Left colon (tissue), 2 donors: ENCODE measurements at regions not wholly inside any gene's neighbourhood (a gene's known extent, or its start where the extent isn't known, plus 50 kb on each side); places are given as distances from the start of the nearest gene placed in this dataset.
"Not testable (repeated sequence)": the region's sequence is repeated elsewhere in the genome, so short reads cannot be mapped to it uniquely, and the experiment has no call there.

ENCODE experiments used
- ATAC-seq: fragments of 200-7000 bp; cut with Tn5 transposase; one replicate; pipeline ENCODE4 v1.9.1; 2020; ENCODE audit warnings: mild to moderate bottlenecking, moderate library complexity
- DNase-seq, 2 donors: peaks; one replicate each; pipeline ENCODE4 v3.0.0-alpha.2; 2020
- intact Hi-C, 2 donors: fragments of 100-400 bp; cut with DNase I in 1 of 2; cut with micrococcal nuclease in 1 of 2; formaldehyde crosslinking; loops; one replicate each; pipeline versions ENCODE4 v1.11.2 to v1.14.0; 2022; cut with DNase I, micrococcal nuclease
- donor health status: DM: no; HTN: no; CAD: no.
- donor health status: DM: yes; HTN: yes; CAD: no.

DNA sequence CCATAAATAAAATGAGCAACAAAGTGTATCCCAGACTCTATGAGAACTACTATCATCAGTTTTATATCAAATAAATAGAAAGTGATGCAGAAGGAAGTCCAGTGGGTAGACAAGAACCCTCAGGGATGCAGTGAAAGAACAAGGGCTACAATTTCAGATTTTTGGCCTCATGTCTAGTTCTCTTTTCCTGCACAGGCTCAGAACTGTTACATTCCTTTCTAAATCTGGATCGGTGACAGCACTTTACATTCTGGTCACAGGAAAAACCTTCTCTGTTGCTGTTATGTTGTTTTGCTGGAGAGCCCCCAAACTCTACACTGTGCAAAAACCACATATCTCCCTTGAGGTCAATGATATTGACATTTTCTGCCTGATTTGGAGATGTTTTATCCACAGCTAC lies 108.8 kb upstream of the ANO5 start:
- no peak for ATAC-seq
- no peak for DNase-seq
- intact Hi-C loops, result no loop called here

DNA sequence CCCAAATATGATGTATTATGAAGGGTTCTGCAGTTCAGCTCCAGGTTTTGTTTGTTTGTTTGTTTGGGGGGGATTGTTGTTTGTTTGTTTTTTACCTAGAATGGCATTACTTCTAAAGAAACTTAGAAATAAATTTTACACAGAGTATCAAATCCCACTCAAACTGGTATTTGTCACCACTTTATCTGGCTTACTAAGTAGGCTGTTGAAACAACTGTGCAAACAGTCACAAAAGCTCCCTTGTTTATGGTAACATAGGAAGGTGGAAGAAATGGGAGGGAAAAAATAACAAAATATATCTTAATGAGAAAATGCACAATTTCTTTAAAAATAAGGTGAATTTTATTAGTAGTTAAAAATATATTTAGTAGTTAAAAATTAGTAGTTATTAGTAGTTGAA lies 108.3 kb upstream of the ANO5 start:
- ATAC-seq (no peak), DNase-seq (no peak)
- intact Hi-C loops, result no loop called here

DNA sequence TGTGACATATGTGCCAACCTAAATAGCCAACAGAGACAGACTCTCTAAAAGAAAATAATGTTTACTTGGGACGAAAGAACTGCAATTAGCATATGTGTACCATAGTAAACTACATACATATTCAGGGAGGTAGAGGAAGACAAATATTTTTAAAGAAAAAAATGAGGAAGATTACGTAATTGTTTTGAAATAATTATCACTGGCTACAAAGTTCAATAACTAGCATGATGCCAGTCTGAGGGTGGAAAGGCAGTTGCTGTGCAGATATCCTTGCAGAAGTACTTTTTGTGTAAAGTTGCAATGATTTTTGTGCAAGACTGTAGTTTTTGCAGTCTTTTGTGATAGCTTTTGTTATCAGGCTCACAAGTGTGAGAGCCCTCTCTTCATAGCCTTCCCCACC lies 103.3 kb upstream of the ANO5 start:
- no peak for ATAC-seq
- no peak for DNase-seq
- intact Hi-C loops, result no loop called here

DNA sequence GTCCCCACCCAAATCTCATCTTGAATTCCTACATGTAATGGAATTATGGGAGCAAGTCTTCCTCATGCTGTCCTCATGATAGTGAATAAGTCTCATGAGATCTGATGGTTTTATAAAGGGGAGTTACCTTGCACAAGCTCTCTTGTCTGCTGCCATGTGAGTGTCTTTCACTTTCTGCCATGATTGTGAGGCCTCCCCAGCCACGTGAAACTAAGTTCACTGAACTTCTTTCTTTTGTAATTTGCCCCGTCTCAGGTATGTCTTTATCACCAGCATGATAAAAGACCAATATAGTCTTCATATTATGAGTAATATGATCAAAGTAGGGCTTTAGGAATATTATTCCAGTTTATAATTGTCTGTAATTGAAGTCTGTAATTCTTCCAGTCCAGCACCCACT lies 86.3 kb upstream of the ANO5 start:
- ATAC-seq (no peak), DNase-seq (no peak)

DNA sequence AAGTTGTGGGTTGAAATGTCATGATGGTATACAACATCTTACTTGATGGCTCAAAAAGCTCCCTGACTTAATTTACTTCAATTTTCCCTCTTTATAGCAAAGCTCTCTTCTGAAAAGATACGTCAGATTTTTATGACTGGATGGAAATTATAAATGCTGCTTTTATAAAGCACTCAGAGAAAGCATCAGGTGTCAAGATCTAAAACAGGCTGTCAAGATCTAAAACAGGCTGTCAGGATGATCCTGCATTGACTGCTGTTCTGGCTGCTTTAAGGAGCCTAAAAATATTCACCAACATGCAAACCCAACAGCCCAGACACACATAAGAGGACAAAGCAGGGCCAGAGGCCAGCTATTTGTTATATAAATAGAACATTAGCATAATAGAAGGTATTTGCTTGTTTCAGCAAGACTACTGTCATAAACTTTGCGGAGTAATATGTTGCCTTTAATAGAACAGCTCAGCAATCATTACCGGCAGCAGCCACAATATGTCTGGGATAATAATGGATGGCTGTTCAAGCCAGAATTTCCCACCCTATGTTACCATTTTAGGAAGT lies 77.3 kb upstream of the ANO5 start:
- DNase-seq, result no peak
- no peak for ATAC-seq
- intact Hi-C loops, result no loop called here

More for the DNA sequence above, 86.3 kb upstream of the ANO5 start:
- intact Hi-C loops, result no loop called here

DNA sequence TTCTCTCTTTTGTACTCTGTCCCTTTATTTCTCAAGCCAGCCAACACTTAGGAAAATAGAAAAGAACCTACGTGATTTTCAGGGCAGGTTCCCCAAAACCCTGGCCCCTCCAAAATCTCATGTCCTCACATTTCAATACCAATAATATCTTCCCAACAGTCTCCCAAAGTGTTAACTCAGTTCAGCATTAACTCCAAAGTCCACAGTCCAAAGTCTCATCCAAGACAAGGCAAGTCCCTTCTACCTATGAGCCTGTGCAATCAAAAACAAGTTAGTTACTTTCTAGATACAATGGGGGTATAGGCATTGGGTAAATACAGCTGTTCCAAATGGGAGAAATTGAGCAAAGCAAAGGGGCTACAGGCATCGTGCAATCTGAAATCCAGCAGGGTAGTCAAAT lies 64.9 kb upstream of the ANO5 start:
- DNase-seq, ATAC-seq, intact Hi-C loops: not testable (repeated sequence)

DNA sequence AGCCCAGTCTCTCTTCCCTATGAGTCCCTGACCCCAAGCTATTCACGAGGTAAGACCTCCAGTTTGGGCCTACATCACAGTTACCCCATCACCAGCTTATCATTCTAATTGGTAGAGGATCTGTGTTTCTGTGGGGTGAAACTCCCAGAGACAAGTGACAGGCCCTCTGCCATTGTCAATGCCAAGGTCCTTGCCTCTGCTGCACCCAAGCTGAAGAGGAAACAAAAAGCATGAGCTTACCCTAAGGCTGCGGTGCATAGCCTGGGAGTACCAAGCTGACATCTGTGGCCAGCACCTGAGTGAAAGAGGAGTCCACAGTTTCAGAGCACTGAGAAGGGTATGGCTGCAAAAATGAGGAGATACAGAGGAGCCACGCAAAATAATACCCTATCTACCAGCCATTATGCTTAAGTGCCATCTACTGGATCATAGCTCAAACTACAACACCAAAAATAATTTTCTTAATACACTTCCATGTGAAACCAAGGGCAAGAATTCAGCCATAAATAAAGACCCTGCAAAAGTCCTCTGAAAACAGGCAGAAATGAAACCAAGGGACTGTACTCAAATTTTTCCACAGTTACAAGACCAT lies 62.3 kb upstream of the ANO5 start:
- DNase-seq (no peak), ATAC-seq (no peak)
- intact Hi-C loops, result no loop called here

DNA sequence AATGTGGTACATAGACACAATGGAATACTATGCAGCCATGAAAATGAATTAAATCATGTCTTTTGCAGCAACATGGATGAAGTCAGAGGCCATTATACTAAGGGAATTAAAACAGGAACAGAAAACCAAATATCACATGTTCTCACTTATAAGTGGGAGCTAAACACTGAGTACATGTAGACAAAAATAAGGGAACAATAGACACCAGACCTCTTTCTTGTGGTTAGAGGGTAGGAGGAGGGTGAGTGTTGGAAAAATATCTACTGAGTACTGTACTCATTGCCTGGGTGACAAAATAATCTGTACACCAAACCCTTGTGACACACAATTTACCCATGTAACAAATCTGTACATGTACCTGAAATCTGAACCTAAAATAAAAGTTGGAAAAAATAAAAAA lies 59.1 kb upstream of the ANO5 start:
- no peak for ATAC-seq
- intact Hi-C loops, result no loop called here
- no peak for DNase-seq

DNA sequence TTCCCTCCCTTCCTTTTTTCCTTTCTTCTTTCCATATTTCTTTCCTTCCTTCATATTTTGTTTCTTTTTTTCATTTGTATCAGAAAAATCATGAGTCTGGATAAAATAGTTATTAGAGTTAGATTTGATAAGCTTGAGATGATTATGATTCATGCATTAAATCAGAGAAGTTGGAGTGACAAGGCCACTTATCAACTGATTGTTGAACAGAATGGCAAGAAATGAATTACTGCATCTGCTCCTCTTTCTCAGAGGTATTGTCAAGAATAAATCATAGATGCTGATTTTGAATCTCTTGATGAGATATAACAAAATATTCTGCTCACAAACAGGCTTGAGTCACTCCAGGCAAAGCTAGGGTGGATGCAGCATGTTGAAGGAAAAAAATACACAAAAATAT lies 54.6 kb upstream of the ANO5 start:
- no peak for DNase-seq
- intact Hi-C loops, result no loop called here
- ATAC-seq, result no peak
